ENCODE measurements at regions not wholly inside any gene's neighbourhood (a gene's known extent, or its start where the extent isn't known, plus 50 kb on each side); places are given as distances from the start of the nearest gene placed in this dataset.

- no peak overlapping the region for H3K27ac Mint-ChIP-seq
- H3K27me3 Mint-ChIP-seq (ENCODE audit: insufficient read depth), result peaks cover 1% of the 10 kb centered on the region; the same call in 1 of the 2 replicates
- no peaks in the 10 kb centered on the region; the same call in 1 of the 2 replicates for H3K36me3 Mint-ChIP-seq (ENCODE audit: low read depth)
- DNase-seq, result no peak
- TF ChIP-seq, protein P1, sequence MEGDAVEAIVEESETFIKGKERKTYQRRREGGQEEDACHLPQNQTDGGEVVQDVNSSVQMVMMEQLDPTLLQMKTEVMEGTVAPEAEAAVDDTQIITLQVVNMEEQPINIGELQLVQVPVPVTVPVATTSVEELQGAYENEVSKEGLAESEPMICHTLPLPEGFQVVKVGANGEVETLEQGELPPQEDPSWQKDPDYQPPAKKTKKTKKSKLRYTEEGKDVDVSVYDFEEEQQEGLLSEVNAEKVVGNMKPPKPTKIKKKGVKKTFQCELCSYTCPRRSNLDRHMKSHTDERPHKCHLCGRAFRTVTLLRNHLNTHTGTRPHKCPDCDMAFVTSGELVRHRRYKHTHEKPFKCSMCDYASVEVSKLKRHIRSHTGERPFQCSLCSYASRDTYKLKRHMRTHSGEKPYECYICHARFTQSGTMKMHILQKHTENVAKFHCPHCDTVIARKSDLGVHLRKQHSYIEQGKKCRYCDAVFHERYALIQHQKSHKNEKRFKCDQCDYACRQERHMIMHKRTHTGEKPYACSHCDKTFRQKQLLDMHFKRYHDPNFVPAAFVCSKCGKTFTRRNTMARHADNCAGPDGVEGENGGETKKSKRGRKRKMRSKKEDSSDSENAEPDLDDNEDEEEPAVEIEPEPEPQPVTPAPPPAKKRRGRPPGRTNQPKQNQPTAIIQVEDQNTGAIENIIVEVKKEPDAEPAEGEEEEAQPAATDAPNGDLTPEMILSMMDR (IDR thresholded peaks at IDR 0.05), result no peak
- no peak overlapping the region for H3K4me3 Mint-ChIP-seq
- no peaks in the 10 kb centered on the region for H3K4me1 Mint-ChIP-seq (ENCODE audit: low read depth)
- H3K9me3 Mint-ChIP-seq, result 0 out of 2 replicates have a peak, but pooled peaks cover 7% of the 10 kb centered on the region
Observed at GRCh38 chr6:156131221-156131903, 645.8 kb upstream of the ARID1B start.

DNA sequence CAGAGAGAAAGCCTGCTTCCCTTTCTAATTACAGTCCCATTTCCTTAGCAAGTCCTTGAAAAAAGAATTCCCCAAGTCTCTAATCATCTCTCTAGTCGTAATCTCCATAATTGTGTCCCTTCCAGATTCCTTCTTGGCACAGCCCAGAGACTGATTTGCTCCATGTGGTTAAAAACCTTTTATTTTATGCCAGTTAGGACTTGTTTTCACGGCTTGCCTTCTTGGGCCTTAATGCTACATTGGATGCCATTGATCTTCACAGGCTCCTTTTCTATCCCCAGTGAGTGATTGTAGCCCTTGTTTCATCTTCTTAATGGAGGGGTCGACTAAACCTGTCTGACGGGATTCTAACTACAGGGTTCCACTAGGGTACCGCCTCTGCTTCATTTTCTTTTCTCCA is 650.6 kb upstream of the ARID1B start:
- H3K27ac Mint-ChIP-seq, result no peak overlapping the region

DNA sequence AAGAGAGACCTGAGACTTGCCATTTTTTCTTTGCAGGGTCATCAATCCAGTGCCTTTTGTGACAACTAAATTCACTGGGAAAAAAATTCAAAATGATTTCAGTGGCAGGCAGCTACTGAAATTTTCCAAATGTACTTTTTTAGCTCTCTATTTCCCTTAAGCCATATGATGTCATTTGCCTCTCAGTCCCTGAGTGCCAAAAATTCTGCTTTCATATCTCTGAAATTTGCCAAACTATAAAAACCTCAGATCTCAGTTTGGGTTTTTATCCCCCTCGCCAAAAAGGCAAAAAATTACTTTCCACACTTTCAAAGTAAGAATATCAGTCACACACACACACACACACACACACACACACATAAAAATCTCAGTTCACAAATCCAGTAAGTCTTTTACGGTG is 651.3 kb upstream of the ARID1B start:
- TF ChIP-seq, protein P1 (IDR thresholded peaks at IDR 0.05), result no peak
- no peak overlapping the region for H3K27ac Mint-ChIP-seq
- no peaks in the 10 kb centered on the region for H3K4me1 Mint-ChIP-seq (ENCODE audit: low read depth)
- H3K9me3 Mint-ChIP-seq, result no peaks in the 10 kb centered on the region; the same call in 1 of the 2 replicates
- H3K27me3 Mint-ChIP-seq (ENCODE audit: insufficient read depth), result peaks cover 1% of the 10 kb centered on the region
- no peaks in the 10 kb centered on the region for H3K36me3 Mint-ChIP-seq (ENCODE audit: low read depth)
- no peak overlapping the region for H3K4me3 Mint-ChIP-seq
- DNase-seq, result no peak

More for the DNA sequence above, 650.6 kb upstream of the ARID1B start:
- H3K9me3 Mint-ChIP-seq, result no peaks in the 10 kb centered on the region; the same call in 1 of the 2 replicates
- no peak overlapping the region for H3K4me3 Mint-ChIP-seq
- TF ChIP-seq, protein P1 (IDR thresholded peaks at IDR 0.05), result no peak
- DNase-seq, result no peak
- no peaks in the 10 kb centered on the region for H3K4me1 Mint-ChIP-seq (ENCODE audit: low read depth)
- H3K27me3 Mint-ChIP-seq (ENCODE audit: insufficient read depth), result peaks cover 1% of the 10 kb centered on the region
- no peaks in the 10 kb centered on the region for H3K36me3 Mint-ChIP-seq (ENCODE audit: low read depth)

DNA sequence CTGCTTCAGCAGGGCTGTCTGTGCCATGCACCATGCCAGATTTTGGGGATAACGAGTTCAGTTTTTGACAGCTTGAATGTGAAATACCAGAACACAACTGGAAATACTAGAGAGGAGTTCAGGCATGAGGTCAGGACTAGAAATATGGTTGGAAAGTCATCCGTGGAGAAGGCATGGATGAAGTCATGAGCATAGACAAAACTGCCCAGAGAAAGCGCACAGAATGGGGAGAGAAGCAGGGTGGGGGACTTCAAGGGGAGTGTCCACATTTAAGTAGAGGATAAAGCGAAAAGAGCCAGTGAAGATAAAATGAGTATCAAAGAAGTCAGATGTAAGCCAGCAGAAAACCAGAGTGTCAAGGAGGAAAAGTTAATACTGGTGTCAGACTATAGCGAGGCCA is 653.4 kb upstream of the ARID1B start:
- TF ChIP-seq, protein P1 (IDR thresholded peaks at IDR 0.05), result no peak
- Mint-ChIP-seq H3K27me3 (ENCODE audit: insufficient read depth) (peaks cover 1% of the 10 kb centered on the region), H3K4me3 (no peak overlapping the region), H3K9me3 (peaks cover 2% of the 10 kb centered on the region; the same call in 1 of the 2 replicates), H3K4me1 (ENCODE audit: low read depth) (no peaks in the 10 kb centered on the region), H3K27ac (no peak overlapping the region), H3K36me3 (ENCODE audit: low read depth) (no peaks in the 10 kb centered on the region)
- no peak for DNase-seq

DNA sequence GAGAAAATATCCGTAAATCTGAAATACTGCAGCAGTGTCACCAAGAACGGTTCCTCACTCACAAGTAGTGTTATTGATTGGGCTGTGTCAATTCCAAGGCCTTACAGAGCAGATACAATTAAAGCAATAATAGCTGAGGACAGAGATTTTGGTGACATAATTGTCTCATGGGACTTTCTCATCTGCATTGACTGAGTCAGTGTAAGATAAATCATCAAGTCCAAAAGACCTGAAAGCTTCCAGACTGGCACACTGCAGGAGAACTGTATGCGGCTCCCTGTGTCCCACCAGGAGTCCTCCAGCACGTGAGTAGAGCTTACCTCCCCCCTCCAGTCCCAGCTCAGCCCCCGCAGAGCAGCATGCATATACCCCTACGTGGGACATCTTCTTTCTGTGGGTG is 655.2 kb upstream of the ARID1B start:
- no peak overlapping the region for H3K27ac Mint-ChIP-seq
- peaks cover 4% of the 10 kb centered on the region; the same call in 1 of the 2 replicates for H3K9me3 Mint-ChIP-seq
- H3K4me1 Mint-ChIP-seq (ENCODE audit: low read depth), result no peaks in the 10 kb centered on the region
- no peak overlapping the region for H3K4me3 Mint-ChIP-seq
- TF ChIP-seq, protein P1 (IDR thresholded peaks at IDR 0.05), result no peak
- no peaks in the 10 kb centered on the region; the same call in 1 of the 2 replicates for H3K27me3 Mint-ChIP-seq (ENCODE audit: insufficient read depth)
- DNase-seq, result no peak
- no peaks in the 10 kb centered on the region for H3K36me3 Mint-ChIP-seq (ENCODE audit: low read depth)

All from HFFc6 (cell line).